ENCODE measurements at regions not wholly inside any gene's neighbourhood (a gene's known extent, or its start where the extent isn't known, plus 50 kb on each side); places are given as distances from the start of the nearest gene placed in this dataset.

DNA sequence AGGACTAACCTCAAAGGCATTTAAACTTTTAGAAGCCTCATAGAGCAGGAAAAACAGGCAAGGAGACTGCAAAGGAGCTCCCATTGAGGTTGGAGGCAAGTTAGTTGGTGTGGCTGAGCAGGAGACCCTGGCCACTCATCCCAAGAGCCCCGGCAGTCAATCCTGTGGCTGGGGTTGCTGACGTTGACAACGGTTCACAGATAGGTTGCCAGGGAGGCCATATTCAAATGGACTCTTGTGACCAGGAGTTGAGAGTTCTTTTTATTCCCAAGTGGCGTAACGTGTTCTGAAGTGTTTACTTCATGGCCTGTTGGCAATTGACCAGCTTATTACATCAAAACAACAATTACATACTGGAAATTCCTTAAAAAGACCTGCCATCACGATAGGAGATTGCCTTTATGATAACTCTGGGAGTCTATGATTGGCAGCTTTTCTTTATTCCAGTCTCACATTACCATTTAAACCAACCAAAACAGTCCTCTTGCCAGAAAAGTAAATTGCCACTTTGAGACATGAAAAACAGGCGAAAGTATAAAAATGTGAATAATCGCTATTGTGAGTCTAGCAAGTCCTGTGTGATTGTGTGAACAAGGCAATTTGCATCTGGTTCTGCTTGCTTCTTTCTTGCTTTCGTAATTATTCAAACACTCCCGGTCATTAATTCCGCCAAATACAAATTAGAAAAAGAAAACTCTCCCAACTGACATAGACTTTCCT, 394.9 kb downstream of the MED10 start:
- no peak overlapping the region for H3K27ac ChIP-seq (ENCODE audit: low read depth in 1 of 2, low read length in 2 of 2)
- H3K4me1 ChIP-seq (ENCODE audit: control insufficient read depth in 1 of 2, insufficient read depth in 2 of 2, low read length in 2 of 2): no peaks in the 10 kb centered on the region
- intact Hi-C loops (cut with DNase I): no loop called here
- DNase-seq (no peak), ATAC-seq (ENCODE audit: low FRiP score) (no peak)
- H3K27me3 ChIP-seq (ENCODE audit: control insufficient read depth in 1 of 2, insufficient read depth in 2 of 2, low read length in 1 of 2): no peaks in the 10 kb centered on the region
- H3K36me3 ChIP-seq (ENCODE audit: control insufficient read depth in 1 of 2, insufficient read depth in 2 of 2, low read length in 1 of 2): no peaks in the 10 kb centered on the region
- H3K4me3 ChIP-seq (ENCODE audit: low read length in 2 of 2): no peak overlapping the region
- WGBS, 2 donors: 70 to 74% methylated on average over 11 of the region's 11 CpGs
- peaks cover 1% of the 10 kb centered on the region for H3K9me3 ChIP-seq (ENCODE audit: control insufficient read depth, low read length)

- intact Hi-C loops (cut with DNase I): no loop called here
- no peaks in the 10 kb centered on the region for H3K9me3 ChIP-seq (ENCODE audit: control insufficient read depth, low read length)
- no peaks in the 10 kb centered on the region for H3K4me1 ChIP-seq (ENCODE audit: control insufficient read depth in 1 of 2, insufficient read depth in 2 of 2, low read length in 2 of 2)
- no peaks in the 10 kb centered on the region for H3K27me3 ChIP-seq (ENCODE audit: control insufficient read depth in 1 of 2, insufficient read depth in 2 of 2, low read length in 1 of 2)
- no peak overlapping the region for H3K4me3 ChIP-seq (ENCODE audit: low read length in 2 of 2)
- WGBS, 2 donors: 52 to 53% methylated on average over 2 of the region's 2 CpGs
- DNase-seq: no peak
- no peaks in the 10 kb centered on the region for H3K36me3 ChIP-seq (ENCODE audit: control insufficient read depth in 1 of 2, insufficient read depth in 2 of 2, low read length in 1 of 2)
- no peak overlapping the region for H3K27ac ChIP-seq (ENCODE audit: low read depth in 1 of 2, low read length in 2 of 2)
- ATAC-seq (ENCODE audit: low FRiP score): no peak
Observed at GRCh38 chr5:5981562-5981961, 396.8 kb downstream of the MED10 start.

GRCh38 chr5:5980538-5980895, 397.8 kb downstream of the MED10 start:
- no peaks in the 10 kb centered on the region for H3K27me3 ChIP-seq (ENCODE audit: control insufficient read depth in 1 of 2, insufficient read depth in 2 of 2, low read length in 1 of 2)
- no peak overlapping the region for H3K27ac ChIP-seq (ENCODE audit: low read depth in 1 of 2, low read length in 2 of 2)
- ATAC-seq (ENCODE audit: low FRiP score) (no peak), DNase-seq (no peak)
- intact Hi-C loops (cut with DNase I): no loop called here
- no peaks in the 10 kb centered on the region for H3K4me1 ChIP-seq (ENCODE audit: control insufficient read depth in 1 of 2, insufficient read depth in 2 of 2, low read length in 2 of 2)
- no peaks in the 10 kb centered on the region for H3K9me3 ChIP-seq (ENCODE audit: control insufficient read depth, low read length)
- no peaks in the 10 kb centered on the region for H3K36me3 ChIP-seq (ENCODE audit: control insufficient read depth in 1 of 2, insufficient read depth in 2 of 2, low read length in 1 of 2)
- H3K4me3 ChIP-seq (ENCODE audit: low read length in 2 of 2): no peak overlapping the region
- WGBS, 2 donors: 79 to 81% methylated on average over 4 of the region's 4 CpGs

GRCh38 chr5:5979761-5980537, 398.4 kb downstream of the MED10 start:
- ATAC-seq (ENCODE audit: low FRiP score) (no peak), DNase-seq (no peak)
- Histone ChIP-seq H3K27me3 (ENCODE audit: control insufficient read depth in 1 of 2, insufficient read depth in 2 of 2, low read length in 1 of 2) (no peaks in the 10 kb centered on the region), H3K36me3 (ENCODE audit: control insufficient read depth in 1 of 2, insufficient read depth in 2 of 2, low read length in 1 of 2) (no peaks in the 10 kb centered on the region), H3K9me3 (ENCODE audit: control insufficient read depth, low read length) (no peaks in the 10 kb centered on the region), H3K27ac (ENCODE audit: low read depth in 1 of 2, low read length in 2 of 2) (no peak overlapping the region), H3K4me3 (ENCODE audit: low read length in 2 of 2) (no peak overlapping the region), H3K4me1 (ENCODE audit: control insufficient read depth in 1 of 2, insufficient read depth in 2 of 2, low read length in 2 of 2) (no peaks in the 10 kb centered on the region)
- 26 to 27% methylated on average over 6 of the region's 6 CpGs for WGBS, 2 donors
- intact Hi-C loops (cut with DNase I): no loop called here

- ATAC-seq (ENCODE audit: low FRiP score) (peak; percentile 44), DNase-seq (peak in 1 of 2 donors; percentile 50)
- no peaks in the 10 kb centered on the region for H3K27me3 ChIP-seq (ENCODE audit: control insufficient read depth in 1 of 2, insufficient read depth in 2 of 2, low read length in 1 of 2)
- H3K4me1 ChIP-seq (ENCODE audit: control insufficient read depth in 1 of 2, insufficient read depth in 2 of 2, low read length in 2 of 2): no peaks in the 10 kb centered on the region
- WGBS, 2 donors: 24 to 40% methylated on average over 3 of the region's 3 CpGs
- H3K27ac ChIP-seq (ENCODE audit: low read depth in 1 of 2, low read length in 2 of 2): no peak overlapping the region
- H3K9me3 ChIP-seq (ENCODE audit: control insufficient read depth, low read length): no peaks in the 10 kb centered on the region
- H3K4me3 ChIP-seq (ENCODE audit: low read length in 2 of 2): no peak overlapping the region
- intact Hi-C loops (cut with DNase I): no loop called here
- H3K36me3 ChIP-seq (ENCODE audit: control insufficient read depth in 1 of 2, insufficient read depth in 2 of 2, low read length in 1 of 2): no peaks in the 10 kb centered on the region
Observed at GRCh38 chr5:5979377-5979760, 399.0 kb downstream of the MED10 start.

DNA sequence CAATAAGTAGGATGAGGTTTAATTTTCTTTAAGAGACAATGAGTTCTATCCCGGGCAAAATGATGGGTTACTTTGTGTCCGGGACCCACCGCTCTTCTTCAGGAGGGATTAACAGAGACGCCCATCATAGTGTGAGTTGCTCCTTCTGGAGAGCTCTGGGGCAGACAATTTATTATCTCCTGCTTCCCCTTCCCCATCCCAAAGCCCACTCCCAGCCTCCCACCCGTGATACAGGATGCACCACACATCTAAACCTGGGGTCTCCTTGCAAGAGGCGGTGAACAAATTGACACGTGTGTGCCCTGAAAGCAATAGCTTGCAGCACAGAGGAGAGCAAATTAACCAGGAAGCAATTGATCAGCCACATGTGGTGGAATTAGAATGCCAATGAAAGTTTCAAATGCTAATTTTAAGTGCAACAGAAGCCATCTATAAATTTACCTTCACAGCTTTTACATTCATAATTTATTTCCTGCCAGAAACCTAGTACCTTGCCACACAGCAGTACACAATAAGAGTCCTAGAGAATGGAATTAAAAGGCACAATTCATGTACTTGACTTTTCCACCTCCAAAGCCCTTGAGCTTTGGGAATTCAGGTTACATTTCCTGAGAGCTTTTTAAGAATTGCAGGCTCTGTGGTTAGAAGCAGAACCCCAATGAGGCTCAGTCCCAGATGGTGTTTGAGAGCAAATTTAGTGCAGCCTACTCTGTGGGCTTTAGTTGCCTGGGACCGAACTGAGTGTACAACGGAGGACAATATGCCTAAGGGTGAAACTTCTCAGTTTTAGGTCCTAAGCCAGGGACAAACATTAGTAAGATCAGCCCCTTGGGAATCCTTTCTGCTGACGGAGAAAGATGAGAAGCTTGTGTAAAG, 399.6 kb downstream of the MED10 start:
- Histone ChIP-seq H3K4me1 (ENCODE audit: control insufficient read depth in 1 of 2, insufficient read depth in 2 of 2, low read length in 2 of 2) (no peaks in the 10 kb centered on the region), H3K36me3 (ENCODE audit: control insufficient read depth in 1 of 2, insufficient read depth in 2 of 2, low read length in 1 of 2) (no peaks in the 10 kb centered on the region), H3K27me3 (ENCODE audit: control insufficient read depth in 1 of 2, insufficient read depth in 2 of 2, low read length in 1 of 2) (no peaks in the 10 kb centered on the region), H3K9me3 (ENCODE audit: control insufficient read depth, low read length) (no peaks in the 10 kb centered on the region), H3K4me3 (ENCODE audit: low read length in 2 of 2) (no peak overlapping the region), H3K27ac (ENCODE audit: low read depth in 1 of 2, low read length in 2 of 2) (no peak overlapping the region)
- WGBS, 2 donors: 63 to 68% methylated on average over 10 of the region's 10 CpGs
- ATAC-seq (ENCODE audit: low FRiP score): no peak
- no peak for DNase-seq
- intact Hi-C loops (cut with DNase I): no loop called here

- Histone ChIP-seq H3K9me3 (ENCODE audit: control insufficient read depth, low read length) (no peaks in the 10 kb centered on the region), H3K4me1 (ENCODE audit: control insufficient read depth in 1 of 2, insufficient read depth in 2 of 2, low read length in 2 of 2) (no peaks in the 10 kb centered on the region), H3K36me3 (ENCODE audit: control insufficient read depth in 1 of 2, insufficient read depth in 2 of 2, low read length in 1 of 2) (no peaks in the 10 kb centered on the region), H3K27me3 (ENCODE audit: control insufficient read depth in 1 of 2, insufficient read depth in 2 of 2, low read length in 1 of 2) (no peaks in the 10 kb centered on the region), H3K4me3 (ENCODE audit: low read length in 2 of 2) (no peak overlapping the region), H3K27ac (ENCODE audit: low read depth in 1 of 2, low read length in 2 of 2) (no peak overlapping the region)
- no peak for ATAC-seq (ENCODE audit: low FRiP score)
- DNase-seq: no peak
- 89 to 91% methylated on average over 5 of the region's 5 CpGs for WGBS, 2 donors
- intact Hi-C loops (cut with DNase I): no loop called here
Observed at GRCh38 chr5:5971203-5971602, 407.1 kb downstream of the MED10 start.

DNA sequence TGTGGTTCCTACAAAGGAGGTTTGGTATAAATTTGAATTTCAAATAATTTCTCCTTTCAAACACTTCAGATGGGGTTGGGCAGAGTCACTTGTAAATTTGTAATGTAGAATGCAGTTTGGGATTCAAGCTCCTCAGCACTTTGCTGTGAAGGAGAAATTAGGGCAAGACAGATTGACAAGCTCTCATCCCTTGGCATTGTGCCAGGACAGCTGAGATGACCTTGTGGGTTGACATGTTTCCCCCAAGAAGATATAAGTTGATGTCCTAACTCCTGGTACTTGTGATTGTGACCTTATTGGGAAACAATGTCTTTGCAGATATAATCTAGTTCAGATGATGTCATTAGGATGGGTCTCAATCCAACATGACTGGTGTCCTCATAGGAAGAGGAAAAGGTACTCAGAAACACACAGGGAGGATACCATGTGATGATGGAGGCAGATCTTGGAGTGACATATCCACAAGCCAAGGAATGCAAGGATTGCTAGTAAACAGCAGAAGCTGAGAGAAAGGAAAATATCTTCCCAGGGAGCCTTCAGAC, 408.3 kb downstream of the MED10 start:
- H3K4me1 ChIP-seq (ENCODE audit: control insufficient read depth in 1 of 2, insufficient read depth in 2 of 2, low read length in 2 of 2): no peaks in the 10 kb centered on the region
- intact Hi-C loops (cut with DNase I): no loop called here

More for the DNA sequence above, 408.3 kb downstream of the MED10 start:
- Histone ChIP-seq H3K27ac (ENCODE audit: low read depth in 1 of 2, low read length in 2 of 2) (no peak overlapping the region), H3K9me3 (ENCODE audit: control insufficient read depth, low read length) (no peaks in the 10 kb centered on the region), H3K4me3 (ENCODE audit: low read length in 2 of 2) (no peak overlapping the region), H3K27me3 (ENCODE audit: control insufficient read depth in 1 of 2, insufficient read depth in 2 of 2, low read length in 1 of 2) (no peaks in the 10 kb centered on the region), H3K36me3 (ENCODE audit: control insufficient read depth in 1 of 2, insufficient read depth in 2 of 2, low read length in 1 of 2) (no peaks in the 10 kb centered on the region)
- DNase-seq: no peak
- ATAC-seq (ENCODE audit: low FRiP score): no peak

Data from aorta (tissue), 5 donors.